ENCODE measurements at regions not wholly inside any gene's neighbourhood (a gene's known extent, or its start where the extent isn't known, plus 50 kb on each side); places are given as distances from the start of the nearest gene placed in this dataset.

GRCh38 chr13:65032825-65033224, 2197.3 kb downstream of the PCDH9 start:
- no peak overlapping the region for H3K4me2 ChIP-seq (ENCODE audit: low read length)

GRCh38 chr13:65028101-65028500, 2202.0 kb downstream of the PCDH9 start:
- Histone ChIP-seq H3K27ac (ENCODE audit: low read length) (no peak overlapping the region), H4K20me1 (ENCODE audit: insufficient read depth, low read length) (no peaks in the 10 kb centered on the region), H3K36me3 (replicated peaks; ENCODE audit: low read depth, low read length) (no peaks in the 10 kb centered on the region), H3K9me3 (ENCODE audit: insufficient read depth, low read length) (peaks cover 8% of the 10 kb centered on the region; the same call in 1 of the 2 replicates), H3K4me3 (ENCODE audit: low read length) (no peak overlapping the region), H3K4me1 (ENCODE audit: low read length) (peaks cover 2% of the 10 kb centered on the region; the same call in 1 of the 2 replicates), H3K27me3 (ENCODE audit: low read depth, low read length) (no peaks in the 10 kb centered on the region), H3K9ac (ENCODE audit: low read length) (no peak overlapping the region), H2AFZ (ENCODE audit: low read depth, low read length) (no peak overlapping the region), H3K79me2 (ENCODE audit: low read length) (no peaks in the 10 kb centered on the region), H3K4me2 (ENCODE audit: low read length) (no peak overlapping the region)
- no peak for TF ChIP-seq CTCF (IDR thresholded peaks at IDR 0.05; ENCODE audit: low read depth, low read length)
- TF ChIP-seq EZH2phosphoT487 (IDR thresholded peaks at IDR 0.05; ENCODE audit: low read depth) = no peak

More at GRCh38 chr13:65032825-65033224, 2197.3 kb downstream of the PCDH9 start:
- no peaks in the 10 kb centered on the region for H3K36me3 ChIP-seq (replicated peaks; ENCODE audit: low read depth, low read length)
- no peak for TF ChIP-seq CTCF (IDR thresholded peaks at IDR 0.05; ENCODE audit: low read depth, low read length)
- no peak for TF ChIP-seq EZH2phosphoT487 (IDR thresholded peaks at IDR 0.05; ENCODE audit: low read depth)
- H3K27me3 ChIP-seq (ENCODE audit: low read depth, low read length) = no peaks in the 10 kb centered on the region
- H3K79me2 ChIP-seq (ENCODE audit: low read length) = no peaks in the 10 kb centered on the region
- no peaks in the 10 kb centered on the region for H4K20me1 ChIP-seq (ENCODE audit: insufficient read depth, low read length)
- peaks cover 8% of the 10 kb centered on the region; the same call in 1 of the 2 replicates for H3K9me3 ChIP-seq (ENCODE audit: insufficient read depth, low read length)
- no peak overlapping the region for H3K9ac ChIP-seq (ENCODE audit: low read length)
- no peak overlapping the region for H3K27ac ChIP-seq (ENCODE audit: low read length)
- no peak overlapping the region for H3K4me3 ChIP-seq (ENCODE audit: low read length)
- peaks cover 2% of the 10 kb centered on the region; the same call in 1 of the 2 replicates for H3K4me1 ChIP-seq (ENCODE audit: low read length)
- no peak overlapping the region; the same call in 1 of the 2 replicates for H2AFZ ChIP-seq (ENCODE audit: low read depth, low read length)

GRCh38 chr13:65026505-65026904, 2203.6 kb downstream of the PCDH9 start:
- H3K79me2 ChIP-seq (ENCODE audit: low read length) = no peaks in the 10 kb centered on the region
- H4K20me1 ChIP-seq (ENCODE audit: insufficient read depth, low read length) = no peaks in the 10 kb centered on the region
- TF ChIP-seq EZH2phosphoT487 (IDR thresholded peaks at IDR 0.05; ENCODE audit: low read depth) = no peak
- TF ChIP-seq CTCF (IDR thresholded peaks at IDR 0.05; ENCODE audit: low read depth, low read length) = no peak
- H3K27me3 ChIP-seq (ENCODE audit: low read depth, low read length) = no peaks in the 10 kb centered on the region
- H3K4me1 ChIP-seq (ENCODE audit: low read length) = peaks cover 2% of the 10 kb centered on the region; the same call in 1 of the 2 replicates
- no peak overlapping the region for H3K4me2 ChIP-seq (ENCODE audit: low read length)
- H2AFZ ChIP-seq (ENCODE audit: low read depth, low read length) = no peak overlapping the region
- peaks cover 8% of the 10 kb centered on the region; the same call in 1 of the 2 replicates for H3K9me3 ChIP-seq (ENCODE audit: insufficient read depth, low read length)
- H3K9ac ChIP-seq (ENCODE audit: low read length) = no peak overlapping the region
- H3K36me3 ChIP-seq (replicated peaks; ENCODE audit: low read depth, low read length) = no peaks in the 10 kb centered on the region
- H3K4me3 ChIP-seq (ENCODE audit: low read length) = no peak overlapping the region
- H3K27ac ChIP-seq (ENCODE audit: low read length) = no peak overlapping the region

GRCh38 chr13:65011378-65011777, 2218.8 kb downstream of the PCDH9 start:
- no peak for TF ChIP-seq EZH2phosphoT487 (IDR thresholded peaks at IDR 0.05; ENCODE audit: low read depth)
- no peak for TF ChIP-seq CTCF (IDR thresholded peaks at IDR 0.05; ENCODE audit: low read depth, low read length)
- no peak overlapping the region for H3K9ac ChIP-seq (ENCODE audit: low read length)
- no peak overlapping the region for H2AFZ ChIP-seq (ENCODE audit: low read depth, low read length)
- H4K20me1 ChIP-seq (ENCODE audit: insufficient read depth, low read length) = no peaks in the 10 kb centered on the region
- H3K4me3 ChIP-seq (ENCODE audit: low read length) = no peak overlapping the region
- no peaks in the 10 kb centered on the region for H3K4me1 ChIP-seq (ENCODE audit: low read length)
- no peaks in the 10 kb centered on the region for H3K9me3 ChIP-seq (ENCODE audit: insufficient read depth, low read length)
- H3K36me3 ChIP-seq (replicated peaks; ENCODE audit: low read depth, low read length) = no peaks in the 10 kb centered on the region
- no peak overlapping the region for H3K4me2 ChIP-seq (ENCODE audit: low read length)
- no peaks in the 10 kb centered on the region for H3K27me3 ChIP-seq (ENCODE audit: low read depth, low read length)
- H3K79me2 ChIP-seq (ENCODE audit: low read length) = no peaks in the 10 kb centered on the region
- no peak overlapping the region for H3K27ac ChIP-seq (ENCODE audit: low read length)
